GM12878 (cell line): ENCODE measurements at regions not wholly inside any gene's neighbourhood (a gene's known extent, or its start where the extent isn't known, plus 50 kb on each side); places are given as distances from the start of the nearest gene placed in this dataset.
"Not testable (repeated sequence)": the region's sequence is repeated elsewhere in the genome, so short reads cannot be mapped to it uniquely, and the experiment has no call there.

ENCODE experiments used
- ATAC-seq: fragments of 200-7000 bp; cut with Tn5 transposase; 3 replicates; pipeline ENCODE4 v1.9.1; 2020; ENCODE audit warnings: mild to moderate bottlenecking, moderate library complexity
- BruUV-seq: library from RNA; stranded (reverse); fragments of 400-500 nt; replicated peaks from 2 replicates; lab custom pipeline; 2021; lab: Mats Ljungman, UMichigan
- CTCF ChIA-PET: fragments of 300-600 bp; sonication (Branson Sonifier 250); formaldehyde crosslinking; extraction: SDS; loops from one replicate; lab custom pipeline; 2021; ENCODE audit warnings: inconsistent platforms; lab: Yijun Ruan, JAX
- POLR2A ChIA-PET: fragments of 350-600 bp; formaldehyde crosslinking; extraction: SDS; loops from one replicate; lab custom pipeline; 2021; ENCODE audit warnings: inconsistent platforms; lab: Charles Lee
- RAD21 ChIA-PET: fragments of 300-600 bp; sonication (Branson Sonifier 250); formaldehyde crosslinking; loops from one replicate; lab custom pipeline; 2023; ENCODE audit warnings: antibody characterized with exemption; ENCODE audit not compliant: unreplicated experiment; lab: Charles Lee
- SMC1A ChIA-PET: fragments of 300-600 bp; sonication (Branson Sonifier 250); formaldehyde crosslinking; loops from one replicate; lab custom pipeline; 2023; ENCODE audit not compliant: unreplicated experiment, uncharacterized antibody; lab: Charles Lee
- DNase-seq: peaks from one replicate; pipeline ENCODE4 v3.0.0-alpha.2; 2011; ENCODE audit warnings: low read depth, low spot score
- FAIRE-seq: peaks from 3 replicates; lab custom pipeline; 2011; peaks lifted over from hg19 to GRCh38; lab: Jason Lieb, UNC
- H2AFZ ChIP-seq: 2 replicates; pipeline ENCODE4 v1.6.0; 2011; ENCODE audit warnings: low read depth, low read length, control low read depth; ENCODE audit not compliant: control insufficient read depth
- H3K27ac ChIP-seq: 2 replicates; pipeline ENCODE4 v1.5.1; 2011; ENCODE audit warnings: control low read depth; ENCODE audit not compliant: control insufficient read depth, insufficient read depth
- H3K27me3 ChIP-seq, 2 experiments: replicated peaks in 1 of 2; 2 replicates each; pipeline versions ENCODE4 v1.6.0 to v1.6.1; 2011; ENCODE audit warnings: low read length in 1 of 2; ENCODE audit not compliant: control insufficient read depth in 2 of 2, insufficient read depth in 2 of 2
- H3K36me3 ChIP-seq, 2 experiments: 2 replicates each; pipeline ENCODE4 v1.5.1; 2011; ENCODE audit warnings: low read length in 1 of 2; ENCODE audit not compliant: control insufficient read depth in 2 of 2, insufficient read depth in 2 of 2
- H3K4me1 ChIP-seq: 2 replicates; pipeline ENCODE4 v1.6.1; 2011; ENCODE audit warnings: mild to moderate bottlenecking, low read length, moderate library complexity, mixed read lengths; ENCODE audit not compliant: control insufficient read depth, insufficient read depth
- H3K4me2 ChIP-seq: 2 replicates; pipeline ENCODE4 v1.6.0; 2011; ENCODE audit warnings: control low read depth; ENCODE audit not compliant: control insufficient read depth, insufficient read depth
- H3K4me3 ChIP-seq: fragments of 200-600 bp; sonication (generic); 2 replicates; pipeline ENCODE4 v1.5.1; 2016
- H3K79me2 ChIP-seq: 2 replicates; pipeline ENCODE4 v1.6.0; 2011; ENCODE audit warnings: low read length; ENCODE audit not compliant: control insufficient read depth, insufficient read depth
- H3K9ac ChIP-seq: 2 replicates; pipeline ENCODE4 v1.8.0; 2011; ENCODE audit warnings: low read length, control low read depth, mixed read lengths; ENCODE audit not compliant: control insufficient read depth, insufficient read depth
- H3K9me3 ChIP-seq: replicated peaks from 3 replicates; pipeline ENCODE4 v1.5.1; 2011; ENCODE audit warnings: mild to moderate bottlenecking, low read length; ENCODE audit not compliant: control insufficient read depth, insufficient read depth
- H4K20me1 ChIP-seq: 2 replicates; pipeline ENCODE4 v1.6.0; 2011; ENCODE audit not compliant: control insufficient read depth, insufficient read depth
- SMARCA5 ChIP-seq: fragments of 450-650 bp; IDR thresholded peaks from 2 replicates; pipeline ENCODE4 v1.6.1; 2017; ENCODE audit warnings: mild to moderate bottlenecking
- ZNF274 ChIP-seq: IDR thresholded peaks from one replicate; pipeline ENCODE4 v1.8.0; 2011; ENCODE audit not compliant: insufficient read length, insufficient read depth
- WGBS: methylation state at CpG from one replicate; pipeline ENCODE4 v1.1.6; 2016; ENCODE audit warnings: low lambda C conversion rate; ENCODE audit not compliant: insufficient replicate concordance, insufficient coverage; ENCODE audit errors: missing lambda C conversion rate; 5-methylcytosine and 5-hydroxymethylcytosine counted together
- in situ Hi-C: fragments of 300-500 bp; cut with MboI; formaldehyde crosslinking; loops from 9 replicates; pipeline ENCODE4 v1.14.3; 2018; ENCODE audit warnings: mixed read lengths
- intact Hi-C: fragments of 100-400 bp; cut with micrococcal nuclease; formaldehyde crosslinking; loops from one replicate; pipeline ENCODE4 v1.14.2; 2022; ENCODE audit not compliant: unreplicated experiment

GRCh38 chr12:84397263-84397662, 515.3 kb downstream of the SLC6A15 start:
- intact Hi-C loops, result no loop called here
- POLR2A ChIA-PET, result no interaction called here
- Histone ChIP-seq H4K20me1 (no peaks in the 10 kb centered on the region), H3K27me3 (no peaks in the 10 kb centered on the region), H3K4me3 (no peak overlapping the region), H3K27ac (no peak overlapping the region), H3K4me2 (no peak overlapping the region), H2AFZ (no peak overlapping the region), H3K9ac (no peak overlapping the region), H3K36me3 (no peaks in the 10 kb centered on the region), H3K9me3 (no peaks in the 10 kb centered on the region), H3K79me2 (no peaks in the 10 kb centered on the region), H3K4me1 (no peaks in the 10 kb centered on the region)
- no TSS peak for BruUV-seq
- RAD21 ChIA-PET, result interaction anchor here (0.7 to 2.4 kb wide), 4 partner anchors 571 to 1712 kb away, joined by 3 to 7 read pairs (median 6); no protein-coding TSS in a partner anchor
- no peak for TF ChIP-seq SMARCA5
- TF ChIP-seq ZNF274, result no peak
- ATAC-seq, result no peak
- DNase-seq, result no peak
- SMC1A ChIA-PET, result interaction anchor here (1.2 to 2.1 kb wide), 3 partner anchors 569 to 1711 kb away, joined by 4 to 5 read pairs (median 4); no protein-coding TSS in a partner anchor
- in situ Hi-C loops, result no loop called here
- WGBS, result 100% methylated on average over 1 of the region's 1 CpG
- no peak for FAIRE-seq
- CTCF ChIA-PET, result interaction anchor here (1.1 to 2.4 kb wide), 4 partner anchors 571 to 1712 kb away, joined by 3 to 19 read pairs (median 4); no protein-coding TSS in a partner anchor

GRCh38 chr12:84391176-84391575, 521.4 kb downstream of the SLC6A15 start:
- CTCF ChIA-PET, H3K4me1 ChIP-seq, H3K4me3 ChIP-seq, H3K36me3 ChIP-seq, RAD21 ChIA-PET, H2AFZ ChIP-seq, POLR2A ChIA-PET, intact Hi-C loops, BruUV-seq, H3K9ac ChIP-seq, H3K27ac ChIP-seq, H4K20me1 ChIP-seq, H3K27me3 ChIP-seq, ATAC-seq, H3K4me2 ChIP-seq, in situ Hi-C loops, SMC1A ChIA-PET, FAIRE-seq, DNase-seq, H3K79me2 ChIP-seq, H3K9me3 ChIP-seq: not testable (repeated sequence)
